Keratinocyte (primary cell): ENCODE measurements at regions not wholly inside any gene's neighbourhood (a gene's known extent, or its start where the extent isn't known, plus 50 kb on each side); places are given as distances from the start of the nearest gene placed in this dataset.

Experiments used
- DNase-seq: peaks from one replicate; pipeline ENCODE4 v3.0.0-alpha.2; 2011; ENCODE audit warnings: low read depth, missing footprints, low spot score
- FAIRE-seq: peaks from 2 replicates; lab custom pipeline; 2011; peaks lifted over from hg19 to GRCh38; lab: Jason Lieb, UNC
- H2AFZ ChIP-seq: 2 replicates; pipeline ENCODE4 v1.6.0; 2012; ENCODE audit warnings: low read length, control low read depth, inconsistent platforms; ENCODE audit not compliant: control insufficient read depth
- H3K27ac ChIP-seq: 2 replicates; pipeline ENCODE4 v1.5.1; 2011; ENCODE audit warnings: low read length; ENCODE audit not compliant: control insufficient read depth, insufficient read depth
- H3K27me3 ChIP-seq: 3 replicates; pipeline ENCODE4 v1.6.0; 2011; ENCODE audit warnings: low read length; ENCODE audit not compliant: control insufficient read depth, insufficient read depth; ENCODE audit errors: extremely low read depth
- H3K36me3 ChIP-seq, 2 experiments: 2 replicates in 1 of 2; 3 replicates in 1 of 2; pipeline ENCODE4 v1.5.1; 2011; ENCODE audit warnings: low read length in 2 of 2, mild to moderate bottlenecking in 1 of 2; ENCODE audit not compliant: control insufficient read depth in 2 of 2, insufficient read depth in 2 of 2; ENCODE audit errors: extremely low read depth in 1 of 2
- H3K4me1 ChIP-seq: 3 replicates; pipeline ENCODE4 v1.5.1; 2011; ENCODE audit warnings: low read length; ENCODE audit not compliant: control insufficient read depth, insufficient read depth; ENCODE audit errors: extremely low read depth
- H3K4me2 ChIP-seq: 3 replicates; pipeline ENCODE4 v1.6.0; 2011; ENCODE audit warnings: low read depth, low read length; ENCODE audit not compliant: control insufficient read depth, insufficient read depth; ENCODE audit errors: extremely low read depth
- H3K4me3 ChIP-seq, 3 experiments: fragments of 200-600 bp in 1 of 3; sonication (generic) in 1 of 3; 2 replicates in 2 of 3; 3 replicates in 1 of 3; pipeline ENCODE4 v1.5.1; 2011 to 2016; ENCODE audit warnings: low read length in 3 of 3, mild to moderate bottlenecking in 3 of 3, control low read depth in 2 of 3, inconsistent platforms in 1 of 3, low read depth in 1 of 3, mixed read lengths in 1 of 3, mixed run types in 1 of 3, moderate library complexity in 1 of 3; ENCODE audit not compliant: control insufficient read depth in 2 of 3, insufficient read depth in 2 of 3; ENCODE audit errors: extremely low read depth in 1 of 3
- H3K79me2 ChIP-seq: 2 replicates; pipeline ENCODE4 v1.6.0; 2012; ENCODE audit warnings: low read length; ENCODE audit not compliant: control insufficient read depth, insufficient read depth
- H3K9ac ChIP-seq: 3 replicates; pipeline ENCODE4 v1.6.0; 2011; ENCODE audit warnings: low read length; ENCODE audit not compliant: control insufficient read depth, insufficient read depth; ENCODE audit errors: extremely low read depth
- H3K9me1 ChIP-seq: 3 replicates; pipeline ENCODE4 v1.6.0; 2011; ENCODE audit warnings: low read length; ENCODE audit not compliant: control insufficient read depth, insufficient read depth; ENCODE audit errors: extremely low read depth
- H3K9me3 ChIP-seq: 2 replicates; pipeline ENCODE4 v1.5.1; 2012; ENCODE audit warnings: low read depth, low read length; ENCODE audit not compliant: control insufficient read depth
- H4K20me1 ChIP-seq: 3 replicates; pipeline ENCODE4 v1.6.0; 2011; ENCODE audit warnings: low read length; ENCODE audit not compliant: control insufficient read depth, insufficient read depth; ENCODE audit errors: extremely low read depth
- EZH2 ChIP-seq: IDR thresholded peaks from one replicate; pipeline ENCODE4 v1.6.1; 2012; ENCODE audit warnings: inconsistent platforms, mild to moderate bottlenecking, low read length, moderate library complexity
- dilution Hi-C: fragments of 300-500 bp; cut with MboI; formaldehyde crosslinking; loops from one replicate; pipeline ENCODE4 v1.7.0; 2020; ENCODE audit warnings: low sequenced_read_pairs; ENCODE audit not compliant: extremely low pct_ligation_motif_present
- TF ChIP-seq, protein P1 (sequence below), 3 experiments: IDR thresholded peaks in 1 of 3; conservative IDR thresholded peaks in 1 of 3; optimal IDR thresholded peaks in 1 of 3; 2 replicates in 2 of 3; 3 replicates in 1 of 3; pipeline versions ENCODE3 to v1.5.1; 2011; ENCODE audit warnings: low read length in 3 of 3, mild to moderate bottlenecking in 3 of 3, moderate library complexity in 2 of 3, control low read depth in 1 of 3, inconsistent platforms in 1 of 3; ENCODE audit not compliant: insufficient read depth in 2 of 3; ENCODE audit errors: extremely low read depth in 1 of 3

DNA sequence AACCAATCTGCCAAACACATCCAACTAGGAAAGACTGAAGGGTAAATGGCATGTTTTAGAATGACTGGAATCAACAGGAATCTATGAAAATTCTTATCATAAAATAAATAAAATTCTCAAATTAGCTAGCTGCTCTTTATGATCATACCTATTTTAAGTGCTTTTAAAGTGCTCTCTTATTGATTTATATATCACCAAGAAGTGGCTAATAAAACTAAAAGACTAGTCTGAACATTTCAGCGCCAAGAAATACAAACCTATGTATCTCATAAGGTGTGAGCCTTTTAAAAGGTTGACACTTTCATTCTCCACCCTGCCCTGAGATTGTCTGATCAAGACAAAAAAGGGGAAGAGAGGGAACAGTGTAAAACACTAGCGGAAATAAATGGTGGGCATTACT is 136.8 kb upstream of the ARHGAP42 start:
- Histone ChIP-seq H3K4me3 (no peak overlapping the region), H3K9me1 (no peaks in the 10 kb centered on the region), H3K4me1 (peaks cover 8% of the 10 kb centered on the region), H3K27ac (no peak overlapping the region), H3K4me2 (no peak overlapping the region), H3K79me2 (no peaks in the 10 kb centered on the region), H2AFZ (no peak overlapping the region), H4K20me1 (no peaks in the 10 kb centered on the region), H3K36me3 (no peaks in the 10 kb centered on the region), H3K27me3 (no peaks in the 10 kb centered on the region), H3K9ac (no peak overlapping the region), H3K9me3 (no peaks in the 10 kb centered on the region)
- DNase-seq = no peak
- dilution Hi-C loops = no loop called here
- TF ChIP-seq EZH2 = no peak
- TF ChIP-seq, protein P1, sequence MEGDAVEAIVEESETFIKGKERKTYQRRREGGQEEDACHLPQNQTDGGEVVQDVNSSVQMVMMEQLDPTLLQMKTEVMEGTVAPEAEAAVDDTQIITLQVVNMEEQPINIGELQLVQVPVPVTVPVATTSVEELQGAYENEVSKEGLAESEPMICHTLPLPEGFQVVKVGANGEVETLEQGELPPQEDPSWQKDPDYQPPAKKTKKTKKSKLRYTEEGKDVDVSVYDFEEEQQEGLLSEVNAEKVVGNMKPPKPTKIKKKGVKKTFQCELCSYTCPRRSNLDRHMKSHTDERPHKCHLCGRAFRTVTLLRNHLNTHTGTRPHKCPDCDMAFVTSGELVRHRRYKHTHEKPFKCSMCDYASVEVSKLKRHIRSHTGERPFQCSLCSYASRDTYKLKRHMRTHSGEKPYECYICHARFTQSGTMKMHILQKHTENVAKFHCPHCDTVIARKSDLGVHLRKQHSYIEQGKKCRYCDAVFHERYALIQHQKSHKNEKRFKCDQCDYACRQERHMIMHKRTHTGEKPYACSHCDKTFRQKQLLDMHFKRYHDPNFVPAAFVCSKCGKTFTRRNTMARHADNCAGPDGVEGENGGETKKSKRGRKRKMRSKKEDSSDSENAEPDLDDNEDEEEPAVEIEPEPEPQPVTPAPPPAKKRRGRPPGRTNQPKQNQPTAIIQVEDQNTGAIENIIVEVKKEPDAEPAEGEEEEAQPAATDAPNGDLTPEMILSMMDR (optimal IDR thresholded peaks at IDR 0.05 in 1 of 3, IDR thresholded peaks at IDR 0.05 in 1 of 3, conservative IDR thresholded peaks at IDR 0.05 in 1 of 3; ENCODE audit: extremely low read depth in 1 of 3, insufficient read depth in 2 of 3, low read length in 3 of 3) = no peak
- no peak for FAIRE-seq

DNA sequence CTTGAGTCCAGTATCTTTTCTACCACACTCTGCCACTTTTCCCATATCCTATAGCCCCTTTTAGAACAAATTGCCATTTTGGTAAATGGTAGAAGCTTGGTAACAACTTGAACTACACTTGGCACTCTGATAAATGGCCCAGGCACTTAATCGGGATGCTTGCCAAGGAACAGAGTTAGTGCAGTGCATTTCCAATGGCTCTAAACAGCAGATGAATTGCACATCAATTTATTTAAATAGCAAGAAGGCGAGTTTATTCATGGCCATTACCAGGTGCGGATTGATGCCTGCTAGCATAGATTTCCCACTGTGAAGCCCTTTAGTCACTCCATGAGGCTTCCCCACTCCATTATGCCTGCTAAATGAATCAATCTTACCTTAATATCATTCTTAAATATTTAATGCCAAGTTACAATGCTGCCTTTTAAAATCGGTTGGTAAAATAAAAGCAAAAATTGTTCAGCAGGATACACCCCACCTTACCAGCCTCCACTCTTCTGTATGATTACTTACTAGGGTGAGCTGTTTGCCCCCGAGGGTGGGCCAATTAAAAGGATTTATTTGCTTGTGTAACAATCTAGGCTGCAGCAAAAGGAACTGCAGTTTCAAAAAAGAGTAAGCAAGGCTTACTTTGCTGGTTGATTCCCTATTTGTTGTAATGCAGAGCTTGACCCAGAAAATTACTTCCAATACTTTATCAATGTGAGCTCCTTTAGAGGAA is 136.0 kb upstream of the ARHGAP42 start:
- Histone ChIP-seq H3K4me1 (peaks cover 8% of the 10 kb centered on the region), H3K4me2 (no peak overlapping the region), H3K9me1 (no peaks in the 10 kb centered on the region), H3K27ac (no peak overlapping the region), H2AFZ (no peak overlapping the region), H3K9me3 (no peaks in the 10 kb centered on the region), H3K79me2 (no peaks in the 10 kb centered on the region), H3K9ac (no peak overlapping the region), H4K20me1 (no peaks in the 10 kb centered on the region), H3K36me3 (no peaks in the 10 kb centered on the region), H3K4me3 (no peak overlapping the region), H3K27me3 (no peaks in the 10 kb centered on the region)
- dilution Hi-C loops = no loop called here
- DNase-seq (no peak), FAIRE-seq (no peak)
- TF ChIP-seq EZH2 = no peak
- TF ChIP-seq, protein P1 (optimal IDR thresholded peaks at IDR 0.05 in 1 of 3, IDR thresholded peaks at IDR 0.05 in 1 of 3, conservative IDR thresholded peaks at IDR 0.05 in 1 of 3; ENCODE audit: extremely low read depth in 1 of 3, insufficient read depth in 2 of 3, low read length in 3 of 3) = no peak
